Caco-2 (cell line): ENCODE measurements at regions not wholly inside any gene's neighbourhood (a gene's known extent, or its start where the extent isn't known, plus 50 kb on each side); places are given as distances from the start of the nearest gene placed in this dataset.

Experiments used
- BruUV-seq: library from RNA; stranded (reverse); fragments of 400-500 nt; replicated peaks from 2 replicates; lab custom pipeline; 2021; lab: Mats Ljungman, UMichigan
- CTCF ChIA-PET: fragments of 300-600 bp; sonication (Branson Sonifier 250); formaldehyde crosslinking; loops from one replicate; lab custom pipeline; 2022; ENCODE audit warnings: antibody characterized with exemption; lab: Charles Lee
- POLR2A ChIA-PET: fragments of 300-600 bp; sonication (Branson Sonifier 250); formaldehyde crosslinking; loops from one replicate; lab custom pipeline; 2022; ENCODE audit warnings: antibody characterized with exemption; lab: Charles Lee
- DNase-seq, 2 experiments: peaks; one replicate each; pipeline versions ENCODE4 v3.0.0 to v3.0.0-alpha.2; 2020 to 2022
- H3K27me3 ChIP-seq: replicated peaks from 2 replicates; pipeline ENCODE4 v1.6.0; 2011; ENCODE audit warnings: low read length; ENCODE audit not compliant: control insufficient read depth, insufficient read depth
- H3K36me3 ChIP-seq: 2 replicates; pipeline ENCODE4 v1.5.1; 2011; ENCODE audit warnings: low read length; ENCODE audit not compliant: control insufficient read depth, insufficient read depth
- H3K4me1 ChIP-seq: fragments of 250-450 bp; sonication (Bioruptor Pico); 2 replicates; pipeline ENCODE4 v1.5.1; 2020; ENCODE audit warnings: mild to moderate bottlenecking
- H3K4me3 ChIP-seq: 2 replicates; pipeline ENCODE4 v1.5.1; 2011; ENCODE audit warnings: low read depth, mild to moderate bottlenecking, control low read depth, low read length
- H3K9me3 ChIP-seq: fragments of 250-450 bp; sonication (Bioruptor Pico); 2 replicates; pipeline ENCODE4 v1.5.1; 2020; ENCODE audit warnings: mild to moderate bottlenecking, moderate library complexity
- H3K27ac Mint-ChIP-seq: one replicate; pipeline ENCODE4 v1.8.0; 2022; ENCODE audit warnings: mixed read lengths; ENCODE audit not compliant: unreplicated experiment
- H3K27me3 Mint-ChIP-seq: one replicate; pipeline ENCODE4 v1.8.0; 2022; ENCODE audit warnings: mixed read lengths; ENCODE audit not compliant: insufficient read depth, unreplicated experiment
- H3K36me3 Mint-ChIP-seq: one replicate; pipeline ENCODE4 v1.8.0; 2022; ENCODE audit warnings: mild to moderate bottlenecking, mixed read lengths; ENCODE audit not compliant: insufficient read depth, unreplicated experiment
- H3K4me1 Mint-ChIP-seq: one replicate; pipeline ENCODE4 v1.8.0; 2022; ENCODE audit warnings: low read depth, mixed read lengths; ENCODE audit not compliant: unreplicated experiment
- H3K4me3 Mint-ChIP-seq: one replicate; pipeline ENCODE4 v1.8.0; 2022; ENCODE audit warnings: mild to moderate bottlenecking, moderate library complexity, mixed read lengths; ENCODE audit not compliant: unreplicated experiment
- H3K9me3 Mint-ChIP-seq: one replicate; pipeline ENCODE4 v1.8.0; 2022; ENCODE audit warnings: mixed read lengths; ENCODE audit not compliant: unreplicated experiment
- intact Hi-C: fragments of 100-400 bp; cut with micrococcal nuclease; formaldehyde crosslinking; loops from one replicate; pipeline ENCODE4 v1.10.0; 2022; ENCODE audit not compliant: unreplicated experiment
- TF ChIP-seq, protein P1 (sequence below), 2 experiments: fragments of 200-600 bp in 1 of 2; IDR thresholded peaks; 1 replicate in 1 of 2; 2 replicates in 1 of 2; pipeline versions ENCODE4 v1.5.1 to v1.8.0; 2011 to 2022; ENCODE audit warnings: antibody characterized with exemption in 1 of 2, control low read depth in 1 of 2, inconsistent platforms in 1 of 2, low read depth in 1 of 2, low read length in 1 of 2, mild to moderate bottlenecking in 1 of 2, moderate library complexity in 1 of 2; ENCODE audit not compliant: insufficient read depth in 1 of 2, severe bottlenecking in 1 of 2, unreplicated experiment in 1 of 2

GRCh38 chr2:196391149-196391479, 219.7 kb upstream of the STK17B start:
- BruUV-seq: no TSS peak
- no peak overlapping the region for H3K4me3 Mint-ChIP-seq
- H3K36me3 Mint-ChIP-seq: no peaks in the 10 kb centered on the region
- intact Hi-C loops: loop anchor here (2.0 kb wide), 1 partner anchor 62 kb away; no protein-coding TSS in a partner anchor
- peaks cover 4% of the 10 kb centered on the region for H3K27me3 Mint-ChIP-seq
- TF ChIP-seq, protein P1, sequence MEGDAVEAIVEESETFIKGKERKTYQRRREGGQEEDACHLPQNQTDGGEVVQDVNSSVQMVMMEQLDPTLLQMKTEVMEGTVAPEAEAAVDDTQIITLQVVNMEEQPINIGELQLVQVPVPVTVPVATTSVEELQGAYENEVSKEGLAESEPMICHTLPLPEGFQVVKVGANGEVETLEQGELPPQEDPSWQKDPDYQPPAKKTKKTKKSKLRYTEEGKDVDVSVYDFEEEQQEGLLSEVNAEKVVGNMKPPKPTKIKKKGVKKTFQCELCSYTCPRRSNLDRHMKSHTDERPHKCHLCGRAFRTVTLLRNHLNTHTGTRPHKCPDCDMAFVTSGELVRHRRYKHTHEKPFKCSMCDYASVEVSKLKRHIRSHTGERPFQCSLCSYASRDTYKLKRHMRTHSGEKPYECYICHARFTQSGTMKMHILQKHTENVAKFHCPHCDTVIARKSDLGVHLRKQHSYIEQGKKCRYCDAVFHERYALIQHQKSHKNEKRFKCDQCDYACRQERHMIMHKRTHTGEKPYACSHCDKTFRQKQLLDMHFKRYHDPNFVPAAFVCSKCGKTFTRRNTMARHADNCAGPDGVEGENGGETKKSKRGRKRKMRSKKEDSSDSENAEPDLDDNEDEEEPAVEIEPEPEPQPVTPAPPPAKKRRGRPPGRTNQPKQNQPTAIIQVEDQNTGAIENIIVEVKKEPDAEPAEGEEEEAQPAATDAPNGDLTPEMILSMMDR (IDR thresholded peaks at IDR 0.05; ENCODE audit: insufficient read depth in 1 of 2, low read depth in 1 of 2, low read length in 1 of 2, severe bottlenecking in 1 of 2, unreplicated experiment in 1 of 2): no peak
- no peak for DNase-seq
- no peaks in the 10 kb centered on the region for H3K9me3 Mint-ChIP-seq
- POLR2A ChIA-PET: no interaction called here
- CTCF ChIA-PET: no interaction called here
- H3K4me1 Mint-ChIP-seq: no peaks in the 10 kb centered on the region
- no peaks in the 10 kb centered on the region for H3K4me1 ChIP-seq
- no peak overlapping the region for H3K27ac Mint-ChIP-seq
- no peaks in the 10 kb centered on the region for H3K36me3 ChIP-seq
- no peaks in the 10 kb centered on the region for H3K27me3 ChIP-seq
- H3K4me3 ChIP-seq: no peak overlapping the region
- H3K9me3 ChIP-seq: peaks cover 4% of the 10 kb centered on the region; the same call in 1 of the 2 replicates

DNA sequence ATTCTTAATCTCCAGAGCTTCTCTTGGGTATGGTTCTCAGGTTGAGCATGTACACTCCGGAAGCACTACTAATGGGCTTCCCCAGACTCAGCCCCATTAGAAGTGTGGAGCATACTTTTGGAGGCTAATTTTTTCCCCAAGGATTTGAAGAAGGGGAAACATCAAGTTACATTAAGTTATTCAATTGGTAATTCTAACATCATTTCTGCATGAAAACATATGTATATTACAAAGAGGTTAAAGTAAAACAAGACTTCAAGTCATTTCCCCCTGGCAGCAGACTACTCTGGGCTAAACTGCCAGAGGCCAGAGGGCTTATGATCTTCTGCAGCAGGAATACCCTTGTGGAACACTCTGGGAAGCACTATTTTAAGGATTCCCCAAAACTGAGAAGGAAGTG, 227.7 kb upstream of the STK17B start:
- CTCF ChIA-PET: no interaction called here
- intact Hi-C loops: no loop called here
- no TSS peak for BruUV-seq

DNA sequence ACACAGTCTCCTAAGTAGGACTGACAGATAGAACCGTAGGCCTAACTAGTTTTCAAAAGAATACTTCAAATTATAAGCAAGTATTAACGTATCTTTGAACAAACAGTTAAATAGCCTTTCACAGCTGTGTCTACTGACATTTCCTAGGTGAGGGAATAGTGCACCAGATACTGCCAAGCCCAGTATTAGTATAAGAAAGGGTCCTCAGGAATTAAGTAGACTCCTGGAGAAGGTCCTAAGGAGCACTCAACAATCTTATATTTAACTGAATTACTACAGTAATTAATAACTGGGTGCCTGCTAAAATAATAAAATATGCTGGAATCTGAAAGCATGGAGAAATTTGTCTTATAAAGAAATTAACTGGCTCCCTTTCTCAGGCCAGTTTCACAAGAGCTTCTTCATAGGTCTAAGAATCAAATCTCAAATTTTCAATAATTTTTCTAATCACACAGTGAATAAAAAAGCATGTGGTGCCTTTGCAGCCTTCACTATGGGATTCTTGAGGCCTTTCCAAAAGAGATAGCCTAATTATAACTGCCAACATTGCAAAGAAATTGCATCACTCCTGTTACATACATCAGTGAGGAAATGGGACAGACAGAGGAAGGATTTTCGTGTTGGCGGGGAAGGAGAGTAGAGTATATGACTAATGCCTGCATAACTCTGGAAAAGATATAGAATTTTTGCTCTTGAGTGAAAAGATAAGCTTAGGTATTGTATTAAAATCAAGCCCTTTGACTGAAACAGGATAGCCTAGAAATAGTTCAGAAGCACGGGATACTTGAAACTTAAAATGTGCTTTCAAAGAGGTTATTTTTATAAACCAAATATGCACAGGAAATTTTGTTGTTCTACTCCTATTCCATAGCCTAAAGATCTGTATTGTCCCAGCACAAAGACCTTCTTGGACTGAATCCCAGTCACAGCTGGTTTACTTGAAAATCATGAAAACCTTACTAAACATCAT, 228.6 kb upstream of the STK17B start:
- Mint-ChIP-seq H3K4me3 (no peak overlapping the region), H3K9me3 (no peaks in the 10 kb centered on the region), H3K4me1 (no peaks in the 10 kb centered on the region), H3K27ac (peak overlapping the region; percentile 25), H3K27me3 (peaks cover 2% of the 10 kb centered on the region), H3K36me3 (no peaks in the 10 kb centered on the region)
- CTCF ChIA-PET: no interaction called here
- Histone ChIP-seq H3K4me1 (no peaks in the 10 kb centered on the region), H3K9me3 (no peaks in the 10 kb centered on the region), H3K36me3 (no peaks in the 10 kb centered on the region), H3K4me3 (no peak overlapping the region), H3K27me3 (no peaks in the 10 kb centered on the region)
- no TSS peak for BruUV-seq
- intact Hi-C loops: no loop called here
- TF ChIP-seq, protein P1 (IDR thresholded peaks at IDR 0.05; ENCODE audit: insufficient read depth in 1 of 2, low read depth in 1 of 2, low read length in 1 of 2, severe bottlenecking in 1 of 2, unreplicated experiment in 1 of 2): no peak
- no peak for DNase-seq
- POLR2A ChIA-PET: no interaction called here

More for the DNA sequence above, 227.7 kb upstream of the STK17B start:
- DNase-seq: no peak
- Mint-ChIP-seq H3K4me1 (no peaks in the 10 kb centered on the region), H3K4me3 (no peak overlapping the region), H3K27ac (no peak overlapping the region), H3K9me3 (no peaks in the 10 kb centered on the region), H3K36me3 (no peaks in the 10 kb centered on the region), H3K27me3 (peaks cover 2% of the 10 kb centered on the region)
- Histone ChIP-seq H3K27me3 (no peaks in the 10 kb centered on the region), H3K4me3 (no peak overlapping the region), H3K4me1 (no peaks in the 10 kb centered on the region), H3K9me3 (no peaks in the 10 kb centered on the region), H3K36me3 (no peaks in the 10 kb centered on the region)
- POLR2A ChIA-PET: no interaction called here
- TF ChIP-seq, protein P1 (IDR thresholded peaks at IDR 0.05; ENCODE audit: insufficient read depth in 1 of 2, low read depth in 1 of 2, low read length in 1 of 2, severe bottlenecking in 1 of 2, unreplicated experiment in 1 of 2): no peak
